Stimulated activated CD8-positive, alpha-beta memory T cell treated with anti-CD3 and anti-CD28 coated beads, Interleukin-4, amount 100 ng/mL, for 1 hour (primary cell): ENCODE measurements at regions not wholly inside any gene's neighbourhood (a gene's known extent, or its start where the extent isn't known, plus 50 kb on each side); places are given as distances from the start of the nearest gene placed in this dataset.
"Not testable (repeated sequence)": the region's sequence is repeated elsewhere in the genome, so short reads cannot be mapped to it uniquely, and the experiment has no call there.

Experiments used
- DNase-seq, 2 donors: peaks; one replicate each; pipeline ENCODE4 v3.0.0-alpha.2; 2020; ENCODE audit warnings: low read depth in 2 of 2, low spot score in 1 of 2

DNA sequence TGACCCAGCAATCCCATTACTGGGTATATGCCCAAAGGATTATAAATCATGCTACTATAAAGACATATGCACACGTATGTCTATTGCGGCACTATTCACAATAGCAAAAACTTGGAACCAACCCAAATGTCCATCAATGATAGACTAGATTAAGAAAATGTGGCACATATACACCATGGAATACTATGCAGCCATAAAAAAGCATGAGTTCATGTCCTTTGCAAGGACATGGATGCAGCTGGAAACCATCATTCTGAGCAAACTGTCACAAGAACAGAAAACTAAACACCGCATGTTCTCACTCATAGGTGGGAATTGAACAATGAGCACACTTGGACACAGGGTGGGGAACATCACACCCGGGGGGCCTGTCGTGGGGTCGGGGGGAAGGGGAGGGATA lies 80.1 kb upstream of the TMEM170B start:
- not testable (repeated sequence) for DNase-seq

GRCh38 chr6:11452106-11452505 lies 85.4 kb upstream of the TMEM170B start:
- DNase-seq: not testable (repeated sequence)

- no peak for DNase-seq
These were observed 87.5 kb upstream of the TMEM170B start for GRCh38 chr6:11450037-11450436.

DNA sequence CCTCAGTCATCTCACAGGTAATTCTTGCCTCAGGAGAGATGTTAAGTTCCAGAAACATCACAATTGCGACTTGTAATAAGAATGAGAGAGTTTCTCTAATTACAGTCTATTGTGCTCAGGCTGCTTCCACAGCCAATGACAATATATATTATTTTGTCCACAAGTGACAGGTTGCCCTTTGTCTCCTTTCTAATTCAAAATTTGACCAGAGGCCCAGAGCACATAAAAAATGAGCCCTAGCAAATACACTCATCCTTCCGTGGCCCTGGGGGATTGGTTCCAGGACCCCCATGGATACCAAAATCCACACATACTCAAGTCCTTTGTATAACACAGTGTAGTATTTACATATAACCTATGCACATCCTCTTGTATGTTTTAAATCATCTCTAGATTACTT lies 88.1 kb upstream of the TMEM170B start:
- DNase-seq: no peak

DNA sequence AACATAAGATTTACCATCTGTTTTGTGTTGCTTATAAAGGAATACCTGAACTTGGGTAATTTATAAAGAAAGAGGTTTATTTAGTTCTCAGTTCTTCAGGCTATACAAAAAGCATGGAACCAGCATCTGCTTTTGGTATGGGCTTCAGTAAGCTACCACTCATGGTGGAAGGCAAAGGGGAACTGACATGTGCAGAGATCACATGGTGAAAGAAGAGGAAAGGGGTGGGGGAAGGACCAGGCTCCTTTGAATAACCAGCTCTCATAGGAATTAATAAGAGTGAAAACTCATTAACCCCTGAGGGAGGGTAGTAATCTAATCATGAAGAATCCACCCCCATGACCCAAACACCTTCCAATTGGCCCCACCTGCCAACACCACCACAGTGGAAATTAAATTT lies 89.5 kb upstream of the TMEM170B start:
- DNase-seq: no peak

DNA sequence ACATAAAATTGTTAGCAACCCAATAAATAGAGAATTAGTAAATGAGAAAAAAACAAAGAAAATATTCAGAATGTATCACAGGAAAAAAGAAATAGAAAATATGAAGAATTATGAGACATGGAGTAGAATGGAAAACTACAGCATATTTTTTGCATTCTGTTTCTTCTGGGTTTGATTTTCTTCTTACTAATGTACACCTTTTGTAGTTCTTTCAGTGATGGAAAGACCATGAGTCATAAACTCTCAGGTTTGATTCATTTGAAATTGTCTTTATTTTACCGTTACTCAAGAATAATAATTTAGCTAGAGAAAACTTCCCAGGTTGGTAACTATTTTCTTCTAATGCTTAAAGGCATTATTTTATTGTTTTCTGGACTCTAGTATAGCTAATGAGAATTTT lies 90.3 kb upstream of the TMEM170B start:
- DNase-seq: no peak

- DNase-seq: no peak
These were observed 92.4 kb upstream of the TMEM170B start for GRCh38 chr6:11445146-11445545.

DNA sequence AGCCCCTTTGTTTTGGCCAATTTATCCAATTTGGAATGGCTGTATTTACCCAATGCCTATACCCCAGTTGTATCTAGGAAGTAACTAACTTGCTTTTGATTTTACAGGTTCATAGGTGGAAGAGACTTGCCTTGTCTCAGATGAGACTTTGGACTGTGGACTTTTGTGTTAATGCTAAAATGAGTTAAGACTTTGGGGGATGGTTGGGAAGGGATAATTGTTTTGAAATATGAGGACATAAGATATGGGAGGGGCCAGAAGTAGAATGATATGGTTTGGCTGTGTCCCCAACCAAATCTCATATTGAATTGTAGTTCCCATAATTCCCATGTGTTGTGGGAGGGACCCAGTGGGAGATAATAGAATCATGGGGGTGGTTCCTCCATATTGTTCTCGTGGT lies 94.4 kb upstream of the TMEM170B start:
- DNase-seq: not testable (repeated sequence)

GRCh38 chr6:11442495-11442894 lies 95.1 kb upstream of the TMEM170B start:
- no peak for DNase-seq

- no peak for DNase-seq
These were observed 97.7 kb upstream of the TMEM170B start for GRCh38 chr6:11439876-11440275.

DNA sequence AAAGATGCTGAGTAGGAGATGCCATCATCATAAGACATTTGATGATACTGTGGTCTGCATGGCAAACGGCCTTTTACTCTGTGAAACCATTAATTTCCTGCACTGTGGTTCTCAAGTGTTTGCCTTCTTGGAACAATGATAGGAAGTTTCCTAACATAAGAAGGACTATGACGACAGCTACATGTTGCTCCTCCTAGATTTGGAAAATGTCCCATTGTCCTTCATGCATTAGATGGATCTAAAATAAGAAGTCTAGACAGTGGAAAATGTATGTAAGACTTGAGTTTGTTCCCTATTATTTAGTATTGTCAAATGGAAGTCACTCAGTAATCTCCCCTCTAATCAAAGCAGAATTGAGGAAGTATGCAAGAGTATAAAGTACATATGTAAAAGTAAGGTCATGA lies 98.5 kb upstream of the TMEM170B start:
- no peak for DNase-seq

GRCh38 chr6:11437824-11438459 lies 99.6 kb upstream of the TMEM170B start:
- no peak for DNase-seq

DNA sequence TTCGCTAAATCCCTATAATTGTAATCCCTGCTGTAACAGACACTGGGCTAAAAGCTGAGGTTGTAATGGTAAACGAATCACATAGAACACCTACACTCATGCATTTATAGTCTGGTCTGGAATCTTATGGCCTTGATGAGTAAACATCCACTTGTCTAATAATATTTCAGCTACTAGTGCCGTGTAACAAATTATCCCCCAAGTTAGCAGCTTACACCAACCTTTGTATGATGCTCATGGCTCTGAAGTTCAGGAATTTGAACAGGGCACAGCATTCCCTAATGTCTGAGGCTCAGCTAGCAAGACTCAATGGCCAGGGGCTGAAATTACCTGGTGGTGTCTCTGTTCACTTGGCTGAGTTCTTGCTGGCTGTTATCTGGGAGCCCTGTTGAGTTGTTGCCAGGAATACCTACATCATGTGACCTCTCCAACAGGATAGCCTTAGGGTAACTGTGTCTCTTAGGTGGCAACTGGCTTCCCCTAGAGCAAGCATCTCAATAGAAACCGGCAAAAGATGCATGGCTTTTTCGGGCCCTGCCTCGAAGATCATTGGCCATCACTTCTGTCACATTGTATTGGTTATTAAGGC lies 100.9 kb upstream of the TMEM170B start:
- no peak for DNase-seq

DNA sequence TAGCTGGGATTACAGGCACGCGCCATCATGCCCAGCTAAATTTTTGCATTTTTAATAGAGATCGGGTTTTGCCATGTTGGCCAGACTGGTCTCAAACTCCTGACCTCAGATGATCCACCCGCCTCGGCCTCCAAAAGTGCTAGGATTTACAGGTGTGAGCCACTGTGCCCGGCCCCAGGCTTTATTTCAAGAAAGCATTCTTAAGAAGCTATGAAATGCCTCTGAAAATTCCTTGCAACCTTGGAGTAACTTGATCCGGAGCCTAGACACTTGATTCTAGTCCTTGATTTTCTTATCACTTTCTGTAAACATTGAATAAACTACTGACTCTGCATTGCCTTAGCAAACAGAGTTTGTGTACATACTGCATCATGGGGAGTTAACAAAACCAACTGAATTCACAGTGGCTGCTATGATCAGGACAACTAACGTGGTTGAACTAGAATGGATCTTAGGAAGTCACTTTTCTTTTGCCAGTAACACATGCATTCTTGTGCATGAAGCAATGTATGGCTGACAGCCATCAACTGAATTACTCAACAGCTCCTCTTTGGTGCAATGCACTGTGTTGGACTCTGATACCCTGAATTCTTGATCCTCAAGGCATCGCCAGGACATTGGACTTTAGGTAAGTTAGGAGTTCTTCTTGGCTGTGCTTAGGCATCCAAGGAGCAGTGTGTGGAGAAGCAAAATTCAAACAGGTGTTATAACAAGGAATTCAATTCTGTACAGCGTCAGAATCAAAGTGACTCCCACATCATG lies 102.8 kb upstream of the TMEM170B start:
- no peak for DNase-seq

GRCh38 chr6:11433860-11434259 lies 103.7 kb upstream of the TMEM170B start:
- DNase-seq: no peak

GRCh38 chr6:11432713-11433450 lies 104.7 kb upstream of the TMEM170B start:
- DNase-seq: no peak

DNA sequence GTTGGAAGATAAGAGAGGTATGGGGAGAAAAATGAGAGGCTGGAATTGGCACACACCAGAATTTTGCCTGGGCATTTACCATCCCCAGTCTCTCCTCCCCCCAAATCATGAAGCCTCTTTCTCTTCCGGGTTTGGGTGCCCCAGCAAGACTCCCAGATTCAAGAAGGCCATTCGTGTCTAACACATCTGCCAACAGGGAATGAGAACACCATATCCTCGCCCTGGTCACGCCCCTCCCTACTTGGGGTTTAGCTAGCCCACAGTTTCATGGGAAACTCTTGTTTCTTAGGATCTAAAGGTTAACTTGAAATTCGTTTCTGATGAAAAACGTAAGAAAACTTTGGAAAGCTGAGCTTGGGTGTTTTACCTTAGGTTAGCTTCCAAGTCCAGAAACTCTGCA lies 105.5 kb upstream of the TMEM170B start:
- no peak for DNase-seq

DNA sequence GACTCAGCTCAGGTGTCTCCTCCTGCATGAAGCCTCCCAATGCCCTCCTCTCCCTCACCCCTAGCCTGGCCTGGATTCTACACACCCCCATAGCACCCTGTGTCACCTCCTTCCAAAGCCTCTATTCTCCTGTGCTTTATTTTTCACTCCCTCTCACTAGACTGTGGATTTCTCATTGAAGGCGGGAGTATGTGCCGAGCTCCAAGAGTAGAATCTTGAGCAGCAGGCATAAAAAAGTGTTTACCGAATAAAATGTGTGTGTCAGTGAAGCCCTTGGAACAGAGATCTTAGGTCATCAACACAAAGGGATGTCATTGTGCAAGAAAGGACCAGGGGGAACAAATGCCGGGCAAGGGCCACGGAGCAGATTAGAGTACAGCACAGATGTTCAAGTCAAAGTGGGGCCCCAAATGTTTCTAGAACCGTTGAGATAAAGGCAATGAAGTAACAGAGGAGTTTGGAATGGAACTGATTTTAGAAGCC lies 106.1 kb upstream of the TMEM170B start:
- no peak for DNase-seq

GRCh38 chr6:11430036-11430435 lies 107.5 kb upstream of the TMEM170B start:
- no peak for DNase-seq

GRCh38 chr6:11429577-11429976 lies 108.0 kb upstream of the TMEM170B start:
- no peak for DNase-seq

DNA sequence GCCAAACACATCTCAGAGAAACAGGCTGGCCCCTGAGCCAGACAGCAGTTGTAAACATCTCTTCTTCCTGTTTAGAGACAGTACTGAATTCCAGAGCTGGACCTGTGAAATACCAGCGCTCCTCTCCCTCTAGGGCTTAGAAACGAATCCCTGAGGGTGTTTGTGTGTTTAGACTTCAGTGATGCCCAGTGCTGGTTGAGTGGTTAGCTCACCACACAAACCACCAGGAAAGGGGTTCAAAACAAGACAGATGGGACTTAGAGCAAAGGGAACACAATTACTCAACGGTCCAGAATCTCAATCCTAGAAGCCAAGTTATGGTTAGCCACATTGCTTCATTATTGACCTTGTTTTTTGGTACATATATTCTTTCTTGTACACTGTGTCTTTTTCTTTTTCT lies 108.7 kb upstream of the TMEM170B start:
- DNase-seq: no peak

DNA sequence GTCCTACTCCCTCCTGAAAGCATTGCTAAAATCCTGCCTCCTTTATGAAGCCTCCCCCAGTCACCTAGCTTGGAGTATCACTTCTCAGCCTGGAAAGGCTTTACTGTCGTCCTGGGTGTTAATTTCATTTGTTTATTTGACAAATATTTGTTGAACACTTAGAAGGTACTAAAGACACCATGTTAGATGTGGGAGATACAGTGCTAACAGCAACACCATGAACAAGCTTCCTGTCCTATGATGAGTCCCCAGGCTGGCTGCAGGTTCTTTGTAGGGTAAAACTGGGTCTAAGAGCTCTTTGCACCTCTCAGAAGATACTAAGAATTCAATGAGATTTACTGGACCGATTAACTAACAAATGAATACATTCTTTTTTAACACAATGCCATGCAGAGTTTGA lies 109.2 kb upstream of the TMEM170B start:
- no peak for DNase-seq
